IMR-90 (cell line): ENCODE measurements at regions not wholly inside any gene's neighbourhood (a gene's known extent, or its start where the extent isn't known, plus 50 kb on each side); places are given as distances from the start of the nearest gene placed in this dataset.

Experiments
- ATAC-seq: fragments of 200-7000 bp; cut with Tn5 transposase; 2 replicates; pipeline ENCODE4 v1.9.1; 2020; ENCODE audit warnings: low read depth, mild to moderate bottlenecking, moderate library complexity
- BruUV-seq: library from RNA; stranded (reverse); fragments of 400-500 nt; replicated peaks from 2 replicates; lab custom pipeline; 2021; lab: Mats Ljungman, UMichigan
- CTCF ChIA-PET: fragments of 300-600 bp; formaldehyde crosslinking; extraction: SDS; loops from one replicate; lab custom pipeline; 2021; ENCODE audit warnings: antibody characterized with exemption; lab: Yijun Ruan, JAX
- POLR2A ChIA-PET: fragments of 300-600 bp; sonication (Branson Sonifier 250); formaldehyde crosslinking; loops from one replicate; lab custom pipeline; 2022; ENCODE audit warnings: antibody characterized with exemption; ENCODE audit not compliant: unreplicated experiment; lab: Charles Lee
- DNase-seq: peaks from one replicate; pipeline ENCODE4 v3.0.0; 2013
- H2AFZ ChIP-seq: replicated peaks from 2 replicates; pipeline ENCODE3; 2013; ENCODE audit warnings: low read length, mild to moderate bottlenecking; ENCODE audit not compliant: poor library complexity
- H2AK5ac ChIP-seq: 2 replicates; pipeline ENCODE4 v1.6.1; 2013; ENCODE audit warnings: low read depth, low read length, inconsistent platforms
- H2AK9ac ChIP-seq: replicated peaks from 2 replicates; pipeline ENCODE3; 2013; ENCODE audit warnings: mild to moderate bottlenecking, low read depth, low read length, moderate library complexity; ENCODE audit not compliant: poor library complexity
- H2BK120ac ChIP-seq: 2 replicates; pipeline ENCODE4 v1.6.1; 2013; ENCODE audit warnings: low read depth, low read length, inconsistent platforms
- H2BK15ac ChIP-seq: 3 replicates; pipeline ENCODE4 v1.6.1; 2013; ENCODE audit warnings: low read depth, low read length, inconsistent platforms
- H2BK20ac ChIP-seq: 2 replicates; pipeline ENCODE4 v1.6.1; 2013; ENCODE audit warnings: low read depth, mild to moderate bottlenecking, inconsistent platforms, low read length, moderate library complexity
- H2BK5ac ChIP-seq: 2 replicates; pipeline ENCODE4 v1.6.1; 2013; ENCODE audit warnings: mild to moderate bottlenecking, low read depth, low read length, inconsistent platforms; ENCODE audit not compliant: poor library complexity, severe bottlenecking
- H3K14ac ChIP-seq: replicated peaks from 2 replicates; pipeline ENCODE4 v1.6.1; 2013; ENCODE audit warnings: low read depth, low read length, inconsistent platforms
- H3K18ac ChIP-seq: 2 replicates; pipeline ENCODE4 v1.6.1; 2013; ENCODE audit warnings: low read depth, low read length, control low read depth
- H3K23ac ChIP-seq: 2 replicates; pipeline ENCODE4 v1.6.1; 2013; ENCODE audit warnings: low read depth, low read length, inconsistent platforms
- H3K27ac ChIP-seq: 2 replicates; pipeline ENCODE4 v1.5.1; 2013; ENCODE audit warnings: mild to moderate bottlenecking, control low read depth, low read length; ENCODE audit not compliant: insufficient read depth
- H3K27me3 ChIP-seq: 2 replicates; pipeline ENCODE4 v1.6.1; 2013; ENCODE audit warnings: low read length; ENCODE audit not compliant: control insufficient read depth, insufficient read depth
- H3K36me3 ChIP-seq: 2 replicates; pipeline ENCODE4 v1.6.1; 2013; ENCODE audit warnings: low read length, mixed read lengths; ENCODE audit not compliant: control insufficient read depth, insufficient read depth
- H3K4ac ChIP-seq: 2 replicates; pipeline ENCODE4 v1.6.1; 2013; ENCODE audit warnings: low read depth, low read length, inconsistent platforms
- H3K4me1 ChIP-seq: 2 replicates; pipeline ENCODE4 v1.6.1; 2013; ENCODE audit warnings: low read length, mixed read lengths; ENCODE audit not compliant: control insufficient read depth, insufficient read depth
- H3K4me2 ChIP-seq: 2 replicates; pipeline ENCODE4 v1.6.1; 2013; ENCODE audit warnings: low read depth, mild to moderate bottlenecking, control low read depth, low read length, moderate library complexity
- H3K4me3 ChIP-seq: 2 replicates; pipeline ENCODE4 v1.5.1; 2013; ENCODE audit warnings: low read depth, mild to moderate bottlenecking, control low read depth, low read length, moderate library complexity; ENCODE audit not compliant: insufficient read depth
- H3K56ac ChIP-seq: 2 replicates; pipeline ENCODE4 v1.6.1; 2013; ENCODE audit warnings: low read length, inconsistent platforms; ENCODE audit not compliant: insufficient read depth; ENCODE audit errors: extremely low read depth
- H3K79me1 ChIP-seq, 2 experiments: 2 replicates each; pipeline ENCODE4 v1.6.1; 2013; ENCODE audit warnings: low read length in 2 of 2, inconsistent platforms in 1 of 2, low read depth in 1 of 2
- H3K9ac ChIP-seq: 2 replicates; pipeline ENCODE4 v1.6.1; 2013; ENCODE audit warnings: low read depth, low read length, control low read depth
- H3K9me1 ChIP-seq: 2 replicates; pipeline ENCODE4 v1.6.1; 2013; ENCODE audit warnings: low read length, inconsistent platforms; ENCODE audit not compliant: insufficient read depth
- H3K9me3 ChIP-seq: 2 replicates; pipeline ENCODE4 v1.6.1; 2013; ENCODE audit warnings: low read length; ENCODE audit not compliant: control insufficient read depth, insufficient read depth
- H4K20me1 ChIP-seq: 2 replicates; pipeline ENCODE4 v1.6.1; 2013; ENCODE audit warnings: low read length, inconsistent platforms; ENCODE audit not compliant: insufficient read depth
- H4K5ac ChIP-seq: 2 replicates; pipeline ENCODE4 v1.6.1; 2013; ENCODE audit warnings: mild to moderate bottlenecking, low read depth, low read length, control low read depth
- H4K8ac ChIP-seq, 2 experiments: 2 replicates each; pipeline ENCODE4 v1.6.1; 2013; ENCODE audit warnings: low read depth in 2 of 2, low read length in 2 of 2, control low read depth in 1 of 2, inconsistent platforms in 1 of 2
- H4K91ac ChIP-seq: 2 replicates; pipeline ENCODE4 v1.6.1; 2013; ENCODE audit warnings: low read depth, low read length, inconsistent platforms; ENCODE audit not compliant: insufficient read depth
- CEBPB ChIP-seq: IDR thresholded peaks from 2 replicates; pipeline ENCODE4 v1.6.1; 2012; ENCODE audit warnings: low read depth, low read length, improper control_type of control experiment
- ELK1 ChIP-seq: fragments of 150-350 bp; IDR thresholded peaks from 2 replicates; pipeline ENCODE4 v1.6.1; 2016; ENCODE audit warnings: low read depth, mild to moderate bottlenecking, low read length, moderate library complexity, borderline replicate concordance
- MAZ ChIP-seq: IDR thresholded peaks from 2 replicates; pipeline ENCODE4 v1.6.1; 2012; ENCODE audit warnings: low read depth, mild to moderate bottlenecking, low read length, improper control_type of control experiment, moderate library complexity, borderline replicate concordance
- POLR2A ChIP-seq: IDR thresholded peaks from 2 replicates; pipeline ENCODE4 v1.6.1; 2012; ENCODE audit warnings: mild to moderate bottlenecking, low read depth, low read length
- RAD21 ChIP-seq: IDR thresholded peaks from 2 replicates; pipeline ENCODE4 v1.6.1; 2012; ENCODE audit warnings: low read length, improper control_type of control experiment
- RCOR1 ChIP-seq: IDR thresholded peaks from 2 replicates; pipeline ENCODE4 v1.6.1; 2012; ENCODE audit warnings: mild to moderate bottlenecking, low read length, improper control_type of control experiment; ENCODE audit not compliant: insufficient replicate concordance
- RFX5 ChIP-seq: IDR thresholded peaks from 2 replicates; pipeline ENCODE4 v1.8.0; 2012; ENCODE audit warnings: low read depth, mild to moderate bottlenecking, low read length, moderate library complexity
- WGBS, 2 experiments: methylation state at CpG; one replicate each; pipeline versions ENCODE4 v1.1.5 to v1.1.7; 2013; ENCODE audit warnings: missing lambda C conversion rate in 2 of 2; ENCODE audit not compliant: insufficient read length in 1 of 2; ENCODE audit errors: extremely low coverage in 2 of 2; 5-methylcytosine and 5-hydroxymethylcytosine counted together
- dilution Hi-C: fragments of 300-500 bp; cut with HindIII; formaldehyde crosslinking; loops from one replicate; pipeline ENCODE4 v1.14.3; 2018; ENCODE audit warnings: low sequenced_read_pairs; ENCODE audit not compliant: unreplicated experiment
- in situ Hi-C: fragments of 300-500 bp; cut with MboI; formaldehyde crosslinking; loops from 3 replicates; pipeline ENCODE4 v1.14.3; 2019; ENCODE audit warnings: low sequenced_read_pairs, inconsistent platforms, mixed read lengths
- intact Hi-C: fragments of 100-400 bp; cut with micrococcal nuclease; formaldehyde crosslinking; loops from 2 replicates; pipeline ENCODE4 v1.10.0; 2022

- H2AK9ac ChIP-seq, result no peak overlapping the region
- ChIA-PET CTCF (interaction anchor here (1.4 kb wide), 1 partner anchor 64 kb away, joined by 5 read pairs; no protein-coding TSS in a partner anchor), POLR2A (no interaction called here)
- no peak overlapping the region for H2AFZ ChIP-seq
- no peak overlapping the region for H3K56ac ChIP-seq
- no peak overlapping the region for H3K18ac ChIP-seq
- no peaks in the 10 kb centered on the region for H3K79me1 ChIP-seq
- no peak overlapping the region for H3K4ac ChIP-seq
- H4K91ac ChIP-seq, result no peak overlapping the region
- no peak overlapping the region for H2BK20ac ChIP-seq
- in situ Hi-C loops (no loop called here), dilution Hi-C loops (no loop called here), intact Hi-C loops (no loop called here)
- TF ChIP-seq RCOR1 (no peak), RFX5 (no peak), RAD21 (no peak), POLR2A (no peak), MAZ (no peak), ELK1 (no peak), CEBPB (no peak)
- H3K9me3 ChIP-seq, result peaks cover 1% of the 10 kb centered on the region; the same call in 1 of the 2 replicates
- H4K20me1 ChIP-seq, result no peaks in the 10 kb centered on the region
- no peak overlapping the region for H2BK5ac ChIP-seq
- no peak for DNase-seq
- no peak overlapping the region for H3K23ac ChIP-seq
- no peak overlapping the region for H3K9ac ChIP-seq
- no peaks in the 10 kb centered on the region for H3K4me1 ChIP-seq
- no peak overlapping the region for H2AK5ac ChIP-seq
- no TSS peak for BruUV-seq
- no peak; the same call in 1 of the 2 replicates for ATAC-seq
- H4K5ac ChIP-seq, result no peak overlapping the region
- H3K27me3 ChIP-seq, result no peaks in the 10 kb centered on the region; the same call in 1 of the 2 replicates
- no CpG with 5 or more reads among the region's 2 CpGs for WGBS, 2 experiments
- no peak overlapping the region for H3K4me3 ChIP-seq
- H2BK15ac ChIP-seq, result no peak overlapping the region
- no peaks in the 10 kb centered on the region for H3K36me3 ChIP-seq
- no peak overlapping the region for H4K8ac ChIP-seq
- H2BK120ac ChIP-seq, result no peak overlapping the region
- H3K27ac ChIP-seq, result no peak overlapping the region
- no peak overlapping the region for H3K4me2 ChIP-seq
- H3K9me1 ChIP-seq, result no peaks in the 10 kb centered on the region
- H3K14ac ChIP-seq, result no peak overlapping the region
Measured at GRCh38 chr1:221328371-221328770, 413.5 kb downstream of the DUSP10 start.
